Activated naive CD8-positive, alpha-beta T cell treated with anti-CD3 and anti-CD28 coated beads, Interleukin-2, amount 10 ng/mL, durations not matched to agents 7 days and 5 days (primary cell): ENCODE measurements at regions not wholly inside any gene's neighbourhood (a gene's known extent, or its start where the extent isn't known, plus 50 kb on each side); places are given as distances from the start of the nearest gene placed in this dataset.

ENCODE experiments used
- ATAC-seq: fragments of 150-1000 bp; cut with Tn5 transposase; one replicate; pipeline ENCODE4 v1.10.0; 2021; ENCODE audit warnings: low read depth, moderate library complexity
- POLR2A ChIA-PET: fragments of 350-600 bp; sonication (Branson Sonifier 250); formaldehyde crosslinking; loops from one replicate; lab custom pipeline; 2021; ENCODE audit warnings: antibody characterized with exemption; lab: Charles Lee
- DNase-seq: peaks from one replicate; pipeline ENCODE4 v3.0.0; 2021
- H3K27ac Mint-ChIP-seq: one replicate; pipeline ENCODE4 v1.8.0; 2022; ENCODE audit warnings: mild to moderate bottlenecking, mixed read lengths
- H3K27me3 Mint-ChIP-seq: one replicate; pipeline ENCODE4 v1.8.0; 2022; ENCODE audit warnings: mild to moderate bottlenecking, moderate library complexity, mixed read lengths
- H3K36me3 Mint-ChIP-seq: one replicate; pipeline ENCODE4 v1.8.0; 2021; ENCODE audit warnings: mild to moderate bottlenecking, mixed read lengths
- H3K4me1 Mint-ChIP-seq: one replicate; pipeline ENCODE4 v1.8.0; 2021; ENCODE audit warnings: mixed read lengths
- H3K4me3 Mint-ChIP-seq: one replicate; pipeline ENCODE4 v1.8.0; 2022; ENCODE audit warnings: mild to moderate bottlenecking, moderate library complexity, mixed read lengths
- H3K9me3 Mint-ChIP-seq: one replicate; pipeline ENCODE4 v1.8.0; 2021; ENCODE audit warnings: mixed read lengths

GRCh38 chr3:16834214-16834613 lies 50.5 kb upstream of the PLCL2 start:
- Mint-ChIP-seq H3K4me3 (no peak overlapping the region), H3K27ac (no peak overlapping the region), H3K9me3 (no peaks in the 10 kb centered on the region), H3K36me3 (no peaks in the 10 kb centered on the region), H3K4me1 (peaks cover 16% of the 10 kb centered on the region), H3K27me3 (no peaks in the 10 kb centered on the region)
- POLR2A ChIA-PET: no interaction called here
- no peak for DNase-seq
- ATAC-seq: no peak

DNA sequence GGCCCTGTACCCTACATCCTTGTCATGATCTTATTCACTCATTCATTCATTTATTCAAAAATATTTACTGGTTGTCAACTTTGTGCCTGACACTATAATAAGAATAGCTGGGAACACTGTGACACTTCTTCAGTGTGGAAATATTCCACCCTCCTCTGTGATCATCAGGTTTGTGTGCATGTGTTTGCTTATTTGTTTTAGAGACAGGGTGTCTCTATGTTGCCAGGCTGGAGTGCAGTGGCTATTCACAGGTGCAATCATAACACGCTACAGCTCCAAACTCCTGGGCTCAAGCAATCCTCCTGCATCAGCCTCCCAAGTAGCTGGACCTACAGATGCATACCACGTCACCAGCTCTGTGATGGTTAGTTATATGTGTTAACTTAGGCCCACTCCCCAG lies 50.0 kb upstream of the PLCL2 start:
- Mint-ChIP-seq H3K27me3 (no peaks in the 10 kb centered on the region), H3K4me1 (peaks cover 18% of the 10 kb centered on the region), H3K9me3 (no peaks in the 10 kb centered on the region), H3K36me3 (no peaks in the 10 kb centered on the region), H3K27ac (no peak overlapping the region), H3K4me3 (no peak overlapping the region)
- POLR2A ChIA-PET: no interaction called here
- no peak for ATAC-seq
- no peak for DNase-seq
